ENCODE measurements at regions not wholly inside any gene's neighbourhood (a gene's known extent, or its start where the extent isn't known, plus 50 kb on each side); places are given as distances from the start of the nearest gene placed in this dataset.
"Not testable (repeated sequence)": the region's sequence is repeated elsewhere in the genome, so short reads cannot be mapped to it uniquely, and the experiment has no call there.

GRCh38 chr9:66601472-66601871, 299.1 kb upstream of the ZNF658 start:
- DNase-seq (ENCODE audit: low read depth): peak; percentile 30
- H3K4me3 ChIP-seq (ENCODE audit: low read depth, low read length): not testable (repeated sequence)

GRCh38 chr9:66631521-66632046, 268.9 kb upstream of the ZNF658 start:
- not testable (repeated sequence) for DNase-seq (ENCODE audit: low read depth); H3K4me3 ChIP-seq (ENCODE audit: low read depth, low read length)

- not testable (repeated sequence) for DNase-seq (ENCODE audit: low read depth); H3K4me3 ChIP-seq (ENCODE audit: low read depth, low read length)
Observed at GRCh38 chr9:66647675-66648074, 252.8 kb upstream of the ZNF658 start.

GRCh38 chr9:66690242-66690641, 210.3 kb upstream of the ZNF658 start:
- H3K4me3 ChIP-seq (ENCODE audit: low read depth, low read length); DNase-seq (ENCODE audit: low read depth): not testable (repeated sequence)

GRCh38 chr9:66695561-66696240, 204.8 kb upstream of the ZNF658 start:
- DNase-seq (ENCODE audit: low read depth); H3K4me3 ChIP-seq (ENCODE audit: low read depth, low read length): not testable (repeated sequence)

GRCh38 chr9:66697343-66698065, 203.0 kb upstream of the ZNF658 start:
- not testable (repeated sequence) for DNase-seq (ENCODE audit: low read depth)

GRCh38 chr9:66698066-66698455, 202.5 kb upstream of the ZNF658 start:
- DNase-seq (ENCODE audit: low read depth); H3K4me3 ChIP-seq (ENCODE audit: low read depth, low read length): not testable (repeated sequence)

More at GRCh38 chr9:66697343-66698065, 203.0 kb upstream of the ZNF658 start:
- H3K4me3 ChIP-seq (ENCODE audit: low read depth, low read length): not testable (repeated sequence)

GRCh38 chr9:66701411-66702377, 198.8 kb upstream of the ZNF658 start:
- H3K4me3 ChIP-seq (ENCODE audit: low read depth, low read length); DNase-seq (ENCODE audit: low read depth): not testable (repeated sequence)

- not testable (repeated sequence) for H3K4me3 ChIP-seq (ENCODE audit: low read depth, low read length); DNase-seq (ENCODE audit: low read depth)
Observed at GRCh38 chr9:66711553-66711952, 189.0 kb upstream of the ZNF658 start.

- not testable (repeated sequence) for H3K4me3 ChIP-seq (ENCODE audit: low read depth, low read length)
Observed at GRCh38 chr9:66712870-66713269, 187.7 kb upstream of the ZNF658 start.

GRCh38 chr9:66713552-66713951, 187.0 kb upstream of the ZNF658 start:
- not testable (repeated sequence) for DNase-seq (ENCODE audit: low read depth)

More at GRCh38 chr9:66712870-66713269, 187.7 kb upstream of the ZNF658 start:
- not testable (repeated sequence) for DNase-seq (ENCODE audit: low read depth)

GRCh38 chr9:66720845-66721244, 179.7 kb upstream of the ZNF658 start:
- not testable (repeated sequence) for DNase-seq (ENCODE audit: low read depth); H3K4me3 ChIP-seq (ENCODE audit: low read depth, low read length)

More at GRCh38 chr9:66713552-66713951, 187.0 kb upstream of the ZNF658 start:
- H3K4me3 ChIP-seq (ENCODE audit: low read depth, low read length): not testable (repeated sequence)

GRCh38 chr9:66727540-66727939, 173.0 kb upstream of the ZNF658 start:
- not testable (repeated sequence) for DNase-seq (ENCODE audit: low read depth); H3K4me3 ChIP-seq (ENCODE audit: low read depth, low read length)

GRCh38 chr9:66736686-66737085, 163.8 kb upstream of the ZNF658 start:
- not testable (repeated sequence) for H3K4me3 ChIP-seq (ENCODE audit: low read depth, low read length); DNase-seq (ENCODE audit: low read depth)

- DNase-seq (ENCODE audit: low read depth); H3K4me3 ChIP-seq (ENCODE audit: low read depth, low read length): not testable (repeated sequence)
Observed at GRCh38 chr9:66738418-66738817, 162.1 kb upstream of the ZNF658 start.

- not testable (repeated sequence) for DNase-seq (ENCODE audit: low read depth); H3K4me3 ChIP-seq (ENCODE audit: low read depth, low read length)
Observed at GRCh38 chr9:66740136-66740535, 160.4 kb upstream of the ZNF658 start.

GRCh38 chr9:66745846-66746245, 154.7 kb upstream of the ZNF658 start:
- DNase-seq (ENCODE audit: low read depth); H3K4me3 ChIP-seq (ENCODE audit: low read depth, low read length): not testable (repeated sequence)

GRCh38 chr9:66752324-66752923, 148.1 kb upstream of the ZNF658 start:
- DNase-seq (ENCODE audit: low read depth); H3K4me3 ChIP-seq (ENCODE audit: low read depth, low read length): not testable (repeated sequence)

Measured in fibroblast of the aortic adventitia (primary cell).